Gastroesophageal sphincter (tissue), 4 donors: ENCODE measurements at regions not wholly inside any gene's neighbourhood (a gene's known extent, or its start where the extent isn't known, plus 50 kb on each side); places are given as distances from the start of the nearest gene placed in this dataset.
A peak's percentile ranks its signal among the peaks of the same experiment; 100 is the strongest.
"Not testable (repeated sequence)": the region's sequence is repeated elsewhere in the genome, so short reads cannot be mapped to it uniquely, and the experiment has no call there.

Experiments used
- ATAC-seq: fragments of 150-250 bp; one replicate; pipeline ENCODE4 v1.9.1; 2016; ENCODE audit warnings: mild to moderate bottlenecking, moderate library complexity
- H3K27ac ChIP-seq, 4 donors: fragments of 200-600 bp; sonication (generic) in 3 of 4; 1 replicate in 3 of 4; 2 replicates in 1 of 4; pipeline ENCODE4 v1.5.1; 2016 to 2019
- H3K27me3 ChIP-seq: fragments of 200-600 bp; sonication (generic); one replicate; pipeline ENCODE4 v1.5.1; 2019
- H3K36me3 ChIP-seq, 2 donors: fragments of 200-600 bp; sonication (generic); one replicate each; pipeline ENCODE4 v1.5.1; 2019; ENCODE audit warnings: control low read depth in 1 of 2
- H3K4me1 ChIP-seq, 3 donors: fragments of 200-600 bp; sonication (generic); 1 replicate in 2 of 3; 2 replicates in 1 of 3; pipeline ENCODE4 v1.5.1; 2016 to 2019; ENCODE audit warnings: control low read depth in 2 of 3
- H3K4me3 ChIP-seq, 2 donors: fragments of 200-600 bp; sonication (generic); one replicate each; pipeline ENCODE4 v1.5.1; 2019; ENCODE audit warnings: mild to moderate bottlenecking in 1 of 2, moderate library complexity in 1 of 2
- H3K9me3 ChIP-seq, 3 donors: fragments of 200-600 bp; sonication (generic); one replicate each; pipeline ENCODE4 v1.5.1; 2017 to 2019; ENCODE audit warnings: control low read depth in 2 of 3
- EP300 ChIP-seq: sonication (generic); formaldehyde crosslinking; IDR thresholded peaks from one replicate; pipeline ENCODE4 v1.6.1; 2017; ENCODE audit warnings: antibody characterized with exemption, mild to moderate bottlenecking
- POLR2A ChIP-seq, 2 donors: fragments of 450-650 bp; IDR thresholded peaks; one replicate each; pipeline ENCODE4 v1.6.1; 2017; ENCODE audit warnings: antibody characterized with exemption in 2 of 2, mild to moderate bottlenecking in 2 of 2, moderate library complexity in 1 of 2
- POLR2AphosphoS5 ChIP-seq: sonication (generic); formaldehyde crosslinking; IDR thresholded peaks from one replicate; pipeline ENCODE4 v1.6.1; 2017; ENCODE audit warnings: antibody characterized with exemption
- WGBS, 2 donors: methylation state at CpG; one replicate each; pipeline ENCODE4 v1.1.5; 2018; ENCODE audit warnings: low coverage in 1 of 2; 5-methylcytosine and 5-hydroxymethylcytosine counted together
- TF ChIP-seq, protein P1 (sequence below), 4 experiments: fragments of 200-600 bp in 2 of 4; fragments of 450-650 bp in 2 of 4; sonication (generic) in 1 of 4; IDR thresholded peaks; one replicate each; pipeline ENCODE4 v1.5.1; 2017 to 2019; ENCODE audit warnings: antibody characterized with exemption in 4 of 4, mild to moderate bottlenecking in 2 of 4, moderate library complexity in 2 of 4

DNA sequence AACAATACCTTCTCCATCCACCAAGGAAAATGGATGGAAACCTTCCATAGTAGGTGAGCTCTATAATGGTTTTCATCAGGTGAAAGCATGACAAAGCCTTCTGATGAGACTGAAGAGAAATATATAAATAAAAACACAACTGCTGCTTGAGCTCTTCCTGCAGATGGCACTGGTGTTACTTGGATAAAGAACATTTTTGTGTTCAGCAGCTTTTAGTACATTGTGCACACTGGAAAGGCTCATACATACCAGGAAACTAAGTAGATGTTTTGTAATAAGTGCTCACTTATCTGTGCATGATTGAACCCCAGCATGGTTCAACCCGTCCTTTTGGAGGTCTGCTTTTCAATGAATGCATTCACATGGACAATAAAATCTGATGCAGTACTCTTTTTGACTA is 357.3 kb upstream of the MIS18BP1 start:
- Histone ChIP-seq H3K27me3 (no peaks in the 10 kb centered on the region), H3K9me3 (no peaks in the 10 kb centered on the region), H3K27ac (no peak overlapping the region), H3K36me3 (no peaks in the 10 kb centered on the region), H3K4me1 (peaks cover 0 to 6% (median 0%) of the 10 kb centered on the region in 3 donors), H3K4me3 (no peak overlapping the region)
- 67% methylated on average over 1 of the region's 1 CpG; no CpG with 5 or more reads in 1 of the 2 donors for WGBS, 2 donors
- no peak for ATAC-seq
- no peak for TF ChIP-seq EP300
- TF ChIP-seq, protein P1, sequence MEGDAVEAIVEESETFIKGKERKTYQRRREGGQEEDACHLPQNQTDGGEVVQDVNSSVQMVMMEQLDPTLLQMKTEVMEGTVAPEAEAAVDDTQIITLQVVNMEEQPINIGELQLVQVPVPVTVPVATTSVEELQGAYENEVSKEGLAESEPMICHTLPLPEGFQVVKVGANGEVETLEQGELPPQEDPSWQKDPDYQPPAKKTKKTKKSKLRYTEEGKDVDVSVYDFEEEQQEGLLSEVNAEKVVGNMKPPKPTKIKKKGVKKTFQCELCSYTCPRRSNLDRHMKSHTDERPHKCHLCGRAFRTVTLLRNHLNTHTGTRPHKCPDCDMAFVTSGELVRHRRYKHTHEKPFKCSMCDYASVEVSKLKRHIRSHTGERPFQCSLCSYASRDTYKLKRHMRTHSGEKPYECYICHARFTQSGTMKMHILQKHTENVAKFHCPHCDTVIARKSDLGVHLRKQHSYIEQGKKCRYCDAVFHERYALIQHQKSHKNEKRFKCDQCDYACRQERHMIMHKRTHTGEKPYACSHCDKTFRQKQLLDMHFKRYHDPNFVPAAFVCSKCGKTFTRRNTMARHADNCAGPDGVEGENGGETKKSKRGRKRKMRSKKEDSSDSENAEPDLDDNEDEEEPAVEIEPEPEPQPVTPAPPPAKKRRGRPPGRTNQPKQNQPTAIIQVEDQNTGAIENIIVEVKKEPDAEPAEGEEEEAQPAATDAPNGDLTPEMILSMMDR (IDR thresholded peaks at IDR 0.05), result peak in 3 of 4 experiments; percentile 18 to 48 (median 35)

DNA sequence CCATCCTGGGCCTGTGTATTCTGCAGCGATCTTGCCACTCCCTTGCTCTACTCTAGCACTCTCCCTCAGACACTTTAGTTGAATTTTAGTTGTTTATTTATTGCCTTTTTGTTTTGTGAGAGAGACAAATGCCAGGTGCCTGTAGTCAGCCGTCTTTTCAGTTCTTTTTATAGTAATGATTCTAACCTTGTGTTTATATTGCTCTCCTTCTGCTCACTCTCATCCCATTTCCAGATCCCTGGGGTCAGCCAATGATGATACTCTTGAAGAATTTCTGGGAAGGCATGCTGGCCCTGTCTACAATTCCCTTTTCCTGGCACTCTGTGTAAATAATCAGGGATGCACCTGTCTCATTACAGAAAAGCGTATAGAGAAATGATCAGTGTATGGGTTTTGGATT is 334.1 kb upstream of the MIS18BP1 start:
- no peak overlapping the region for H3K27ac ChIP-seq
- H3K27me3 ChIP-seq, result no peaks in the 10 kb centered on the region
- 32 to 53% methylated on average over 3 of the region's 3 CpGs for WGBS, 2 donors
- H3K9me3 ChIP-seq, result peaks cover 0 to 30% (median 0%) of the 10 kb centered on the region in 3 donors
- H3K4me1 ChIP-seq, result no peaks in the 10 kb centered on the region
- ATAC-seq, result no peak
- H3K4me3 ChIP-seq, result no peak overlapping the region
- H3K36me3 ChIP-seq, result no peaks in the 10 kb centered on the region
- TF ChIP-seq, protein P1 (IDR thresholded peaks at IDR 0.05), result no peak
- TF ChIP-seq POLR2A (IDR thresholded peaks at IDR 0.05) (no peak), POLR2AphosphoS5 (no peak), EP300 (no peak)

DNA sequence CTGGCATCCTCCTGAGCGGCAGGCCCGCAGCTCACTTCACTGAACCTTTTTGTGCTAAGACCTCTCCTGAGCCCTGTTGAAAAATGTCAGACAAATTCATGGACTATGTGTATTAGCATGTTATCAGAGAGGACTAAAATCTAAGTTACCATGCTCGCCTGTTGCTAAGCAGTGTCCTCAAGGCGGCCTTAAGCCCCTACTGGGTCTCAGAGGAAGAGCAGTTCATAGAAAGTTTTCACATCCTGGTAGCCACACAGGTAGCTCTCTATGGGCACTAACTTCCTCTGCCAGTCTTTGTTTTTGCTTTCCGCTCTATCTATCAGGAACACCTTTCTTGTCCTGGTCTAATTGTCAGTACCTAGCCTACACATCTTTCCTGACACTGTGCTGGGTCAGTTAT is 306.6 kb upstream of the MIS18BP1 start:
- Histone ChIP-seq H3K27ac (no peak overlapping the region), H3K27me3 (no peaks in the 10 kb centered on the region), H3K9me3 (no peaks in the 10 kb centered on the region), H3K36me3 (no peaks in the 10 kb centered on the region), H3K4me3 (no peak overlapping the region), H3K4me1 (no peaks in the 10 kb centered on the region)
- ATAC-seq, result no peak
- TF ChIP-seq POLR2A (IDR thresholded peaks at IDR 0.05), result no peak
- TF ChIP-seq EP300, result no peak
- TF ChIP-seq, protein P1 (IDR thresholded peaks at IDR 0.05), result no peak
- no peak for TF ChIP-seq POLR2AphosphoS5
- 89 to 100% methylated on average over 2 to 5 of the region's 5 CpGs for WGBS, 2 donors

DNA sequence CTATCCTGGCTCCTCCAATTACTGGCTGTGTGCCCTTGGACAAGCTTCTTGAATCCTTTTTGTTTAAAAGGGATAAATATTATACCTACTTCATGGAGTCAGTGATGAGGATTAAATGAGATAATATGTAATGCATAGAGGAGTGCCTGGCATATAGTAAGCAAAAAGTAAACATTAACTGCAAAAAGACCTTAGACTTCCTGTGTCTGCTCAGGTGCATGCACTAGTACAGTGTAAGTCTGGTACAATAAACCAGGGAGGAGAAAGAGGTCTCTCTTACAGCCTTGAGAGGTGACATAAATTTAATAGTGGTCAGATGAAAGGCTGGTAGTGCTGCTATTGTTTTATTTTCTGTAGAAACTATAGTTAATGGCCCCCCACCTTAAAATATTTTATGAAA is 305.2 kb upstream of the MIS18BP1 start:
- Histone ChIP-seq H3K27ac (no peak overlapping the region), H3K4me1 (peaks cover 0 to 11% (median 0%) of the 10 kb centered on the region in 3 donors), H3K4me3 (no peak overlapping the region), H3K36me3 (no peaks in the 10 kb centered on the region), H3K9me3 (no peaks in the 10 kb centered on the region), H3K27me3 (no peaks in the 10 kb centered on the region)
- TF ChIP-seq EP300, result no peak
- TF ChIP-seq, protein P1 (IDR thresholded peaks at IDR 0.05), result no peak
- TF ChIP-seq POLR2AphosphoS5, result no peak
- TF ChIP-seq POLR2A (IDR thresholded peaks at IDR 0.05), result no peak
- no peak for ATAC-seq

DNA sequence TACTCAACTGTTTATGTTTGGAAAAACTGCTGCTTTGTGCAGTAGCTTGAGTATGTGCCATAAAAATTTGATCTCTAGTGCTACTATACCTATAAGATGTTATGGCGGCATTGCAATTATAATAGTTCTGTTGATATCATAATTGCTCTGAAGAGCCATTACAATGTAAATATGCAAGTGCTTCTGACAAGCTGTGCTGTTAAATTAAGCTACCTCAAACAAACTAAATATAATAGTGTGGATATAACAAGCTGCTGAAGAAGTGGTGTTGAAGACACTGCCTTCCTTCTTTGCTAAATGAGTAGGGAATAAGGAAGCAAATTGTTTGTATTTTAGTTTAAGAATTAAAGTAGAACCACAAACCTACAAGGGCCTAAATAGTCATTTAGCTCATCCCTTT is 301.0 kb upstream of the MIS18BP1 start:
- Histone ChIP-seq H3K9me3 (no peaks in the 10 kb centered on the region), H3K27ac (no peak overlapping the region)
- WGBS, 2 donors, result 0 to 33% methylated on average over 1 of the region's 1 CpG

DNA sequence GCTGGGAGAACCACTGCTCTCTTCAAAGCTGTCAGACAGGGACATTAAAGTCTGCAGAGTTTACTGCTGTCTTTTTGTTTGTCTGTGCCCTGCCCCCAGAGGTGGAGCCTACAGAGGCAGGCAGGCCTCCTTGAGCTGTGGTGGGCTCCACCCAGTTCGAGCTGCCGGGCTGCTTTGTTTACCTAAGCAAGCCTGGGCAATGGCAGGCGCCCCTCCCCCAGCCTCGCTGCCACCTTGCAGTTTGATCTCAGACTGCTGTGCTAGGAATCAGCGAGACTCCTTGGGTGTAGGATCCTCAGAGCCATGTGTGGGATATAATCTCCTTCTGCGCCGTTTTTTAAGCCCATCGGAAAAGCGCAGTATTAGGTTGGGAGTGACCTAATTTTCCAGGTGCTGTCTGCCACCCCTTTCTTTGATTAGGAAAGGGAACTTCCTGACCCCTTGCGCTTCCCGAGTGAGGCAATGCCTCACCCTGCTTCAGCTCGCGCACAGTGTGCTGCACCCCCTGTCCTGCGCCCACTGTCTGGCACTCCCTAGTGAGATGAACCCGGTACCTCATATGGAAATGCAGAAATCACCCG is 298.3 kb upstream of the MIS18BP1 start:
- not testable (repeated sequence) for H3K4me3 ChIP-seq, H3K27me3 ChIP-seq, H3K27ac ChIP-seq, H3K36me3 ChIP-seq, H3K9me3 ChIP-seq, ATAC-seq
- peaks cover 0 to 17% (median 0%) of the 10 kb centered on the region in 3 donors for H3K4me1 ChIP-seq
- WGBS, 2 donors, result 72 to 74% methylated on average over 5 to 12 of the region's 16 CpGs

More for the DNA sequence above, 301.0 kb upstream of the MIS18BP1 start:
- Histone ChIP-seq H3K36me3 (no peaks in the 10 kb centered on the region), H3K4me3 (no peak overlapping the region), H3K4me1 (peaks cover 0 to 17% (median 0%) of the 10 kb centered on the region in 3 donors), H3K27me3 (no peaks in the 10 kb centered on the region)
- TF ChIP-seq, protein P1 (IDR thresholded peaks at IDR 0.05), result no peak
- TF ChIP-seq POLR2A (IDR thresholded peaks at IDR 0.05) (no peak), EP300 (no peak), POLR2AphosphoS5 (no peak)
- no peak for ATAC-seq
